ENCODE measurements at regions not wholly inside any gene's neighbourhood (a gene's known extent, or its start where the extent isn't known, plus 50 kb on each side); places are given as distances from the start of the nearest gene placed in this dataset.
A peak's percentile ranks its signal among the peaks of the same experiment; 100 is the strongest.

GRCh38 chr4:11910812-11911211 lies 482.1 kb upstream of the HS3ST1 start:
- Histone ChIP-seq H3K4me3 (ENCODE audit: low read length) (no peak overlapping the region), H3K36me3 (ENCODE audit: control insufficient read depth, insufficient read depth, low read length) (no peaks in the 10 kb centered on the region), H3K27me3 (ENCODE audit: control insufficient read depth, insufficient read depth, low read length) (no peaks in the 10 kb centered on the region), H3K27ac (ENCODE audit: low read length) (no peak overlapping the region), H3K4me1 (ENCODE audit: control insufficient read depth, insufficient read depth, low read length) (peaks cover 18% of the 10 kb centered on the region), H3K9me3 (ENCODE audit: control insufficient read depth, low read depth, low read length) (no peaks in the 10 kb centered on the region)
- no peak for DNase-seq
- WGBS (ENCODE audit: insufficient coverage, low lambda C conversion rate): 95% methylated on average over 3 of the region's 3 CpGs

DNA sequence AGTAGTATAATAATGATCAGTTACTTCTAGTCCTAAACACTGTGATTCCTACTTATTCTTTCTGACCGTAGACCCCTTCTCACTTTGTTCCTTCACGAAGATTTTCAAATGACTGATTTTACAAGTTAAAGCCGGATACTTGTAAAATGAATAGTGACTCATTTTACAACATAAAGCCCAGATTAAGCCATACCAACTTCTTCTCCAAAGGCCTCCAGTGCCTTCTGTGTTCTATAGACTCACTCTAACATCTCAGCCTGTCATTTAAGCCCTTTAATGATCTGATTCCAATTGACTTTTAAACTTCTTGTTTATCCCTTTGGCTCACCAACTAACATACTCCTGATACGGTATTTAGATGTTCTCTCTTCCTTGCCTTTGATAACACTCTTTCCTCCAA lies 480.0 kb upstream of the HS3ST1 start:
- 93% methylated on average over 3 of the region's 4 CpGs for WGBS (ENCODE audit: insufficient coverage, low lambda C conversion rate)
- Histone ChIP-seq H3K9me3 (ENCODE audit: control insufficient read depth, low read depth, low read length) (no peaks in the 10 kb centered on the region), H3K4me1 (ENCODE audit: control insufficient read depth, insufficient read depth, low read length) (peaks cover 20% of the 10 kb centered on the region), H3K4me3 (ENCODE audit: low read length) (no peak overlapping the region), H3K27ac (ENCODE audit: low read length) (no peak overlapping the region), H3K27me3 (ENCODE audit: control insufficient read depth, insufficient read depth, low read length) (no peaks in the 10 kb centered on the region), H3K36me3 (ENCODE audit: control insufficient read depth, insufficient read depth, low read length) (no peaks in the 10 kb centered on the region)
- DNase-seq: no peak

GRCh38 chr4:11908205-11908604 lies 479.5 kb upstream of the HS3ST1 start:
- Histone ChIP-seq H3K27me3 (ENCODE audit: control insufficient read depth, insufficient read depth, low read length) (no peaks in the 10 kb centered on the region), H3K36me3 (ENCODE audit: control insufficient read depth, insufficient read depth, low read length) (no peaks in the 10 kb centered on the region), H3K27ac (ENCODE audit: low read length) (no peak overlapping the region), H3K4me3 (ENCODE audit: low read length) (no peak overlapping the region), H3K9me3 (ENCODE audit: control insufficient read depth, low read depth, low read length) (no peaks in the 10 kb centered on the region), H3K4me1 (ENCODE audit: control insufficient read depth, insufficient read depth, low read length) (peaks cover 17% of the 10 kb centered on the region)
- no peak for DNase-seq
- WGBS (ENCODE audit: insufficient coverage, low lambda C conversion rate): 86% methylated on average over 1 of the region's 3 CpGs

- 100% methylated on average over 3 of the region's 9 CpGs for WGBS (ENCODE audit: insufficient coverage, low lambda C conversion rate)
- Histone ChIP-seq H3K27ac (ENCODE audit: low read length) (no peak overlapping the region), H3K36me3 (ENCODE audit: control insufficient read depth, insufficient read depth, low read length) (no peaks in the 10 kb centered on the region), H3K4me1 (ENCODE audit: control insufficient read depth, insufficient read depth, low read length) (peaks cover 8% of the 10 kb centered on the region), H3K27me3 (ENCODE audit: control insufficient read depth, insufficient read depth, low read length) (no peaks in the 10 kb centered on the region), H3K4me3 (ENCODE audit: low read length) (no peak overlapping the region), H3K9me3 (ENCODE audit: control insufficient read depth, low read depth, low read length) (no peaks in the 10 kb centered on the region)
- no peak for DNase-seq
Measured at GRCh38 chr4:11904846-11905739, 476.4 kb upstream of the HS3ST1 start.

GRCh38 chr4:11904117-11904535 lies 475.4 kb upstream of the HS3ST1 start:
- H3K27ac ChIP-seq (ENCODE audit: low read length): no peak overlapping the region
- no peak overlapping the region for H3K4me3 ChIP-seq (ENCODE audit: low read length)
- peaks cover 8% of the 10 kb centered on the region for H3K4me1 ChIP-seq (ENCODE audit: control insufficient read depth, insufficient read depth, low read length)
- H3K9me3 ChIP-seq (ENCODE audit: control insufficient read depth, low read depth, low read length): no peaks in the 10 kb centered on the region
- no peaks in the 10 kb centered on the region for H3K27me3 ChIP-seq (ENCODE audit: control insufficient read depth, insufficient read depth, low read length)
- WGBS (ENCODE audit: insufficient coverage, low lambda C conversion rate): no CpG with 5 or more reads among the region's 2 CpGs
- DNase-seq: no peak
- no peaks in the 10 kb centered on the region for H3K36me3 ChIP-seq (ENCODE audit: control insufficient read depth, insufficient read depth, low read length)

GRCh38 chr4:11901089-11901488 lies 472.4 kb upstream of the HS3ST1 start:
- H3K4me1 ChIP-seq (ENCODE audit: control insufficient read depth, insufficient read depth, low read length): peaks cover 4% of the 10 kb centered on the region
- WGBS (ENCODE audit: insufficient coverage, low lambda C conversion rate): no CpG with 5 or more reads among the region's 1 CpG
- DNase-seq: peak in 1 of 2 donors; percentile 20
- peaks cover 5% of the 10 kb centered on the region for H3K9me3 ChIP-seq (ENCODE audit: control insufficient read depth, low read depth, low read length)
- H3K27me3 ChIP-seq (ENCODE audit: control insufficient read depth, insufficient read depth, low read length): no peaks in the 10 kb centered on the region
- no peaks in the 10 kb centered on the region for H3K36me3 ChIP-seq (ENCODE audit: control insufficient read depth, insufficient read depth, low read length)
- H3K4me3 ChIP-seq (ENCODE audit: low read length): no peak overlapping the region
- H3K27ac ChIP-seq (ENCODE audit: low read length): peak overlapping the region; percentile 41

- Histone ChIP-seq H3K27ac (ENCODE audit: low read length) (peak overlapping the region; percentile 41), H3K36me3 (ENCODE audit: control insufficient read depth, insufficient read depth, low read length) (no peaks in the 10 kb centered on the region), H3K4me3 (ENCODE audit: low read length) (no peak overlapping the region), H3K9me3 (ENCODE audit: control insufficient read depth, low read depth, low read length) (peaks cover 5% of the 10 kb centered on the region), H3K27me3 (ENCODE audit: control insufficient read depth, insufficient read depth, low read length) (no peaks in the 10 kb centered on the region), H3K4me1 (ENCODE audit: control insufficient read depth, insufficient read depth, low read length) (peaks cover under 1% of the 10 kb centered on the region)
- WGBS (ENCODE audit: insufficient coverage, low lambda C conversion rate): no CpG with 5 or more reads among the region's 1 CpG
- DNase-seq: peak; percentile 24 to 55
Measured at GRCh38 chr4:11900359-11900758, 471.7 kb upstream of the HS3ST1 start.

DNA sequence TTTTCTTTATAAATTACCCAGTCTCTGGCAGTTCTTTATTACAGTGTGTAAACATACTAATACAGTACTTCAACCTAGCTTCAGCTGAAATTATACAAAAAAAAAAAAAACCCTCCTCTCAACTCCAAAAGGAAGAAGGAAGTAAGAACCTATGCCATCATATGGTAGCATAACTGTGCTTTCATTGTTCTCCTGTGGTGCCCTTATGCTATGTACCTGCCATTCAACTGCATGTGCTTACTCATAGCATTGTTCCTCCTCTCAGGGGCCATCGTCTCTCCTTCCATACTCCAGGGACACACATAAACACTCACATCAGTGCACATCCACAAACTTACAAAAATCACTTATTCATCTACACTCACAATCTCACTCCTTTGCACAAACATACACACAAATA lies 470.1 kb upstream of the HS3ST1 start:
- no CpG with 5 or more reads among the region's 1 CpG for WGBS (ENCODE audit: insufficient coverage, low lambda C conversion rate)
- Histone ChIP-seq H3K4me1 (ENCODE audit: control insufficient read depth, insufficient read depth, low read length) (no peaks in the 10 kb centered on the region), H3K36me3 (ENCODE audit: control insufficient read depth, insufficient read depth, low read length) (no peaks in the 10 kb centered on the region), H3K27me3 (ENCODE audit: control insufficient read depth, insufficient read depth, low read length) (no peaks in the 10 kb centered on the region), H3K9me3 (ENCODE audit: control insufficient read depth, low read depth, low read length) (peaks cover 5% of the 10 kb centered on the region), H3K4me3 (ENCODE audit: low read length) (no peak overlapping the region), H3K27ac (ENCODE audit: low read length) (no peak overlapping the region)
- no peak for DNase-seq

DNA sequence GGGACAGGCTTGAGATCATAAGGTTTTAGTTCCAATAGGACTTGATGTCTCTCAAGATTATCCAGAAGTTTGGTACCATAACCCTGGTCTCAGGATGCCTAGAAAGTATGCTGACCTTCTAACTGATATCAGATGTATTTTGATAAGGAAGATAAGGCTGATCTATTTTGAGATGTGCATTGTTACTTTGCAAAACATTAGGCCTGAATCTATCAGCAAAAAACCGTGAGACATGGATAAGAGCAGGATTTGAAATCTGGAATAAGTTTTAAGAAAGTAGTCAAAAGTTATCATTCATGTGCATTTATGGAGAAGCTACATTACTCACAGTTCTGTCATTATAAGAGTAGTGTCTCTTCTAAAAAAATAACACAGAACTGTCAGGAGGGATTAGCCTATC lies 467.1 kb upstream of the HS3ST1 start:
- H3K27me3 ChIP-seq (ENCODE audit: control insufficient read depth, insufficient read depth, low read length): no peaks in the 10 kb centered on the region
- DNase-seq: no peak
- no peaks in the 10 kb centered on the region for H3K36me3 ChIP-seq (ENCODE audit: control insufficient read depth, insufficient read depth, low read length)
- H3K27ac ChIP-seq (ENCODE audit: low read length): no peak overlapping the region
- no peak overlapping the region for H3K4me3 ChIP-seq (ENCODE audit: low read length)
- 80% methylated on average over 1 of the region's 1 CpG for WGBS (ENCODE audit: insufficient coverage, low lambda C conversion rate)
- H3K4me1 ChIP-seq (ENCODE audit: control insufficient read depth, insufficient read depth, low read length): no peaks in the 10 kb centered on the region
- peaks cover 5% of the 10 kb centered on the region for H3K9me3 ChIP-seq (ENCODE audit: control insufficient read depth, low read depth, low read length)

DNA sequence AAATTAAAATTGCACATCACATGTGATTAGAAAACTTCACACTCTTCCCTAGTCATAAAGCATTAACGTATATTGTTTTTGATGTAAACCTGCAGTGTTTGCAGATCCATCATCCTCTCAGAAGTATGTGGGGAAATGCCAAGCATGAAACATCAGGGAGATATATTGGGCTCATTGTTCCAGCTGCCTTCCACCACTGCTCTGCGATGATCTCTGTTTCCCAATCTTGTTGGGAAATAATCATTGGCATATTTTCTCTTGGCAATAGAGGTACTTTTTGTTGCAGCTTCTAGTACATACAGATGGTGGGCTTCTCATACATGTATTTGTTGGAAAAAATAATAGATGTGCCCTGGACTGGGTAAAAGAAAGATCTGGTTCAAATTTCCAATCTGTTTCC lies 466.3 kb upstream of the HS3ST1 start:
- 80% methylated on average over 1 of the region's 2 CpGs for WGBS (ENCODE audit: insufficient coverage, low lambda C conversion rate)

DNA sequence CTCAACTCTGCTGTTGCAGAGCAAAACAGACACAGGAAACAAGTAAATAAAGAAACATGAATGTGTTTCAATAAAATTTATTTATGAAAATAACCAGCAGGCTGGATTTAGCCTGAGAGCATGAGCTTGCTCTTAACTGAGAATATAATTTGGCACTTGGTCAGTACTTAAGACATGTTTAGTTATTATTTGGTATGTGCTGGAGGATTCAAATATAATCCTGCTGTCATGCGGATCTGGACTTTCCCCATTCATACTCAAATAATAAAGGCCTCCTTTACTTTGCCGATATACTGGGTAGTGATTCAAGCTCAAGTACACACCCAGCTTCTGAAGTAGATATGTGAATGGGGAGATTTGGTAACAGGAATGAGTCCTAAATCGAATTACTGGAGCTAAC lies 465.5 kb upstream of the HS3ST1 start:
- no peak for DNase-seq
- no CpG with 5 or more reads among the region's 3 CpGs for WGBS (ENCODE audit: insufficient coverage, low lambda C conversion rate)
- peaks cover 5% of the 10 kb centered on the region for H3K9me3 ChIP-seq (ENCODE audit: control insufficient read depth, low read depth, low read length)
- no peaks in the 10 kb centered on the region for H3K36me3 ChIP-seq (ENCODE audit: control insufficient read depth, insufficient read depth, low read length)
- H3K27me3 ChIP-seq (ENCODE audit: control insufficient read depth, insufficient read depth, low read length): no peaks in the 10 kb centered on the region
- H3K27ac ChIP-seq (ENCODE audit: low read length): no peak overlapping the region
- H3K4me3 ChIP-seq (ENCODE audit: low read length): no peak overlapping the region
- no peaks in the 10 kb centered on the region for H3K4me1 ChIP-seq (ENCODE audit: control insufficient read depth, insufficient read depth, low read length)

More for the DNA sequence above, 466.3 kb upstream of the HS3ST1 start:
- H3K4me3 ChIP-seq (ENCODE audit: low read length): no peak overlapping the region
- no peak overlapping the region for H3K27ac ChIP-seq (ENCODE audit: low read length)
- H3K9me3 ChIP-seq (ENCODE audit: control insufficient read depth, low read depth, low read length): peaks cover 5% of the 10 kb centered on the region
- H3K27me3 ChIP-seq (ENCODE audit: control insufficient read depth, insufficient read depth, low read length): no peaks in the 10 kb centered on the region
- H3K4me1 ChIP-seq (ENCODE audit: control insufficient read depth, insufficient read depth, low read length): no peaks in the 10 kb centered on the region
- no peaks in the 10 kb centered on the region for H3K36me3 ChIP-seq (ENCODE audit: control insufficient read depth, insufficient read depth, low read length)
- no peak for DNase-seq
